Endothelial cell of umbilical vein (primary cell): ENCODE measurements at regions not wholly inside any gene's neighbourhood (a gene's known extent, or its start where the extent isn't known, plus 50 kb on each side); places are given as distances from the start of the nearest gene placed in this dataset.

Experiments used
- BruUV-seq: library from RNA; stranded (reverse); fragments of 400-500 nt; replicated peaks from 2 replicates; lab custom pipeline; 2021; lab: Mats Ljungman, UMichigan
- CTCF ChIA-PET: fragments of 300-600, 350-600 bp; sonication (Branson Sonifier 250); formaldehyde crosslinking; loops from one replicate; lab custom pipeline; 2021; ENCODE audit warnings: antibody characterized with exemption, inconsistent platforms; lab: Charles Lee
- POLR2A ChIA-PET: fragments of 300-600, 350-600 bp; sonication (Branson Sonifier 250); formaldehyde crosslinking; loops from one replicate; lab custom pipeline; 2021; ENCODE audit warnings: antibody characterized with exemption, inconsistent platforms; lab: Charles Lee
- DNase-seq: peaks from one replicate; pipeline ENCODE4 v3.0.0-alpha.2; 2011; ENCODE audit warnings: low read depth, low spot score
- FAIRE-seq: peaks from 2 replicates; lab custom pipeline; 2011; peaks lifted over from hg19 to GRCh38; lab: Jason Lieb, UNC
- H2AFZ ChIP-seq: 2 replicates; pipeline ENCODE4 v1.6.0; 2012; ENCODE audit warnings: low read depth, low read length, control low read depth, inconsistent platforms
- H3K27ac ChIP-seq: 2 replicates; pipeline ENCODE4 v1.5.1; 2011; ENCODE audit warnings: low read depth, mild to moderate bottlenecking, control low read depth, low read length, moderate library complexity; ENCODE audit not compliant: insufficient read depth
- H3K27me3 ChIP-seq, 2 experiments: 2 replicates each; pipeline versions ENCODE4 v1.6.0 to v1.6.1; 2011; ENCODE audit warnings: low read length in 2 of 2, mixed read lengths in 1 of 2; ENCODE audit not compliant: control insufficient read depth in 2 of 2, insufficient read depth in 2 of 2
- H3K36me3 ChIP-seq, 2 experiments: 2 replicates in 1 of 2; 3 replicates in 1 of 2; pipeline ENCODE4 v1.5.1; 2011; ENCODE audit warnings: low read length in 2 of 2, mild to moderate bottlenecking in 1 of 2, moderate library complexity in 1 of 2; ENCODE audit not compliant: control insufficient read depth in 2 of 2, insufficient read depth in 2 of 2; ENCODE audit errors: extremely low read depth in 1 of 2
- H3K4me1 ChIP-seq: 3 replicates; pipeline ENCODE4 v1.5.1; 2011; ENCODE audit warnings: mild to moderate bottlenecking, low read length; ENCODE audit not compliant: control insufficient read depth, insufficient read depth; ENCODE audit errors: extremely low read depth
- H3K4me2 ChIP-seq: 2 replicates; pipeline ENCODE4 v1.6.1; 2011; ENCODE audit warnings: low read length, control low read depth, mixed read lengths; ENCODE audit not compliant: insufficient read depth
- H3K4me3 ChIP-seq, 3 experiments: fragments of 200-600 bp in 1 of 3; sonication (generic), shearing (Covaris generic) in 1 of 3; replicated peaks in 1 of 3; 2 replicates each; pipeline ENCODE4 v1.5.1; 2011 to 2016; ENCODE audit warnings: control low read depth in 3 of 3, low read length in 3 of 3, mild to moderate bottlenecking in 2 of 3, inconsistent platforms in 1 of 3, low read depth in 1 of 3, moderate library complexity in 1 of 3; ENCODE audit not compliant: insufficient read depth in 1 of 3
- H3K79me2 ChIP-seq: 2 replicates; pipeline ENCODE4 v1.6.0; 2012; ENCODE audit warnings: low read length, inconsistent platforms; ENCODE audit not compliant: control insufficient read depth, insufficient read depth
- H3K9ac ChIP-seq: replicated peaks from 2 replicates; pipeline ENCODE3; 2011; ENCODE audit warnings: low read length, control low read depth; ENCODE audit not compliant: insufficient read depth; ENCODE audit errors: extremely low read depth
- H3K9me1 ChIP-seq: replicated peaks from 3 replicates; pipeline ENCODE4 v1.6.0; 2011; ENCODE audit warnings: mild to moderate bottlenecking, low read length; ENCODE audit not compliant: control insufficient read depth, insufficient read depth; ENCODE audit errors: extremely low read depth
- H3K9me3 ChIP-seq: replicated peaks from 2 replicates; pipeline ENCODE4 v1.5.1; 2012; ENCODE audit warnings: low read length, inconsistent platforms; ENCODE audit not compliant: control insufficient read depth, insufficient read depth
- H4K20me1 ChIP-seq: replicated peaks from 2 replicates; pipeline ENCODE3; 2011; ENCODE audit warnings: mild to moderate bottlenecking, low read length; ENCODE audit not compliant: control insufficient read depth, insufficient read depth; ENCODE audit errors: extremely low read depth
- CTCF ChIP-seq, 2 donors: IDR thresholded peaks; 1 replicate in 1 of 2; 2 replicates in 1 of 2; pipeline ENCODE4 v1.5.1; 2011; ENCODE audit warnings: low read length in 2 of 2, mild to moderate bottlenecking in 2 of 2, moderate library complexity in 2 of 2, control low read depth in 1 of 2, inconsistent platforms in 1 of 2, low read depth in 1 of 2; ENCODE audit not compliant: insufficient read depth in 1 of 2; ENCODE audit errors: extremely low read depth in 1 of 2
- EZH2 ChIP-seq: IDR thresholded peaks from 2 replicates; pipeline ENCODE4 v1.6.1; 2012; ENCODE audit warnings: borderline replicate concordance, low read depth, mild to moderate bottlenecking, moderate library complexity, low read length, inconsistent platforms; ENCODE audit not compliant: severe bottlenecking
- FOS ChIP-seq: IDR thresholded peaks from 2 replicates; pipeline ENCODE4 v1.6.1; 2011; ENCODE audit warnings: mild to moderate bottlenecking, low read length, moderate library complexity, borderline replicate concordance; ENCODE audit not compliant: insufficient read depth
- GATA2 ChIP-seq: IDR thresholded peaks from 2 replicates; pipeline ENCODE4 v1.7.0; 2011; ENCODE audit warnings: low read depth, mild to moderate bottlenecking, moderate library complexity, mixed read lengths, low read length; ENCODE audit not compliant: insufficient read length, insufficient read depth
- JUN ChIP-seq: IDR thresholded peaks from 2 replicates; pipeline ENCODE4 v1.6.1; 2011; ENCODE audit warnings: borderline replicate concordance, low read depth; ENCODE audit not compliant: insufficient read length, insufficient read depth
- MAX ChIP-seq: IDR thresholded peaks from 2 replicates; pipeline ENCODE4 v1.6.1; 2011; ENCODE audit not compliant: insufficient read depth, insufficient read length
- MYC ChIP-seq: IDR thresholded peaks from one replicate; pipeline ENCODE4 v1.6.1; 2011; ENCODE audit warnings: mild to moderate bottlenecking, low read depth, low read length
- POLR2A ChIP-seq: IDR thresholded peaks from 2 replicates; pipeline ENCODE4 v1.6.1; 2012; ENCODE audit warnings: low read depth, mild to moderate bottlenecking, control low read depth, low read length
- POLR2AphosphoS5 ChIP-seq: IDR thresholded peaks from 2 replicates; pipeline ENCODE4 v1.6.1; 2012; ENCODE audit warnings: low read depth, mild to moderate bottlenecking, control low read depth, low read length, moderate library complexity; ENCODE audit not compliant: insufficient read depth
- dilution Hi-C: fragments of 300-500 bp; cut with MboI; formaldehyde crosslinking; loops from one replicate; pipeline ENCODE4 v1.15.0; 2019; ENCODE audit warnings: low sequenced_read_pairs; ENCODE audit not compliant: extremely low pct_ligation_motif_present
- intact Hi-C: fragments of 100-400 bp; cut with micrococcal nuclease; formaldehyde crosslinking; loops from one replicate; pipeline ENCODE4 v1.10.0; 2022

GRCh38 chr13:43979492-43979891, 99.8 kb downstream of the LACC1 start:
- Histone ChIP-seq H3K79me2 (no peaks in the 10 kb centered on the region), H3K4me3 (no peak overlapping the region), H2AFZ (no peak overlapping the region), H3K36me3 (no peaks in the 10 kb centered on the region), H3K9me3 (no peaks in the 10 kb centered on the region), H3K27me3 (peaks cover 4 to 6% of the 10 kb centered on the region in 2 experiments), H4K20me1 (no peaks in the 10 kb centered on the region), H3K9ac (no peak overlapping the region), H3K4me1 (no peaks in the 10 kb centered on the region), H3K4me2 (no peak overlapping the region), H3K9me1 (no peaks in the 10 kb centered on the region), H3K27ac (no peak overlapping the region)
- intact Hi-C loops (no loop called here), dilution Hi-C loops (no loop called here)
- no peak for DNase-seq
- no peak for TF ChIP-seq EZH2
- no peak for TF ChIP-seq CTCF (IDR thresholded peaks at IDR 0.05; ENCODE audit: extremely low read depth in 1 of 2, insufficient read depth in 1 of 2, low read depth in 1 of 2, low read length in 2 of 2)
- no peak for TF ChIP-seq JUN
- no peak for TF ChIP-seq MYC
- no peak for TF ChIP-seq POLR2A
- no peak for TF ChIP-seq GATA2
- no peak for TF ChIP-seq POLR2AphosphoS5
- no peak for TF ChIP-seq MAX
- TF ChIP-seq FOS, result no peak
- CTCF ChIA-PET, result no interaction called here
- POLR2A ChIA-PET, result no interaction called here
- BruUV-seq, result no TSS peak
- FAIRE-seq, result no peak
